CD14-positive monocyte (primary cell): ENCODE measurements at regions not wholly inside any gene's neighbourhood (a gene's known extent, or its start where the extent isn't known, plus 50 kb on each side); places are given as distances from the start of the nearest gene placed in this dataset.

Source experiments
- DNase-seq, 3 donors: peaks; one replicate each; pipeline ENCODE4 v3.0.0-alpha.2; 2011 to 2022
- H2AFZ ChIP-seq: 2 replicates; pipeline ENCODE4 v1.6.0; 2012; ENCODE audit warnings: mild to moderate bottlenecking, low read depth, low read length, inconsistent platforms; ENCODE audit not compliant: insufficient read depth, poor library complexity, severe bottlenecking
- H3K27ac ChIP-seq, 2 donors: 1 replicate in 1 of 2; 2 replicates in 1 of 2; pipeline ENCODE4 v1.5.1; 2012 to 2013; ENCODE audit warnings: low read length in 2 of 2, control low read depth in 1 of 2, inconsistent platforms in 1 of 2, low read depth in 1 of 2, mild to moderate bottlenecking in 1 of 2
- H3K27me3 ChIP-seq, 2 donors: one replicate each; pipeline versions ENCODE4 v1.6.0 to v1.6.1; 2011 to 2013; ENCODE audit warnings: low read length in 2 of 2; ENCODE audit not compliant: control insufficient read depth in 2 of 2, insufficient read depth in 2 of 2
- H3K36me3 ChIP-seq, 2 donors: replicated peaks in 1 of 2; 1 replicate in 1 of 2; 2 replicates in 1 of 2; pipeline versions ENCODE4 v1.5.1 to v1.6.1; 2012 to 2013; ENCODE audit warnings: low read length in 2 of 2, control low read depth in 1 of 2, inconsistent platforms in 1 of 2, mild to moderate bottlenecking in 1 of 2; ENCODE audit not compliant: insufficient read depth in 2 of 2, control insufficient read depth in 1 of 2
- H3K4me1 ChIP-seq, 2 donors: 1 replicate in 1 of 2; 2 replicates in 1 of 2; pipeline versions ENCODE4 v1.5.1 to v1.6.1; 2012 to 2013; ENCODE audit warnings: low read length in 2 of 2, control low read depth in 1 of 2, inconsistent platforms in 1 of 2, mild to moderate bottlenecking in 1 of 2, moderate library complexity in 1 of 2; ENCODE audit not compliant: insufficient read depth in 2 of 2, control insufficient read depth in 1 of 2
- H3K4me2 ChIP-seq: replicated peaks from 2 replicates; pipeline ENCODE3; 2012; ENCODE audit warnings: low read length, moderate library complexity, mild to moderate bottlenecking; ENCODE audit not compliant: poor library complexity, severe bottlenecking; ENCODE audit errors: extremely low read depth
- H3K4me3 ChIP-seq, 3 experiments: fragments of 200-600 bp in 1 of 3; sonication (generic) in 1 of 3; replicated peaks in 1 of 3; 1 replicate in 2 of 3; 2 replicates in 1 of 3; pipeline ENCODE4 v1.5.1; 2011 to 2013; ENCODE audit warnings: low read length in 3 of 3, mild to moderate bottlenecking in 3 of 3, control low read depth in 2 of 3, low read depth in 2 of 3, inconsistent platforms in 1 of 3, moderate library complexity in 1 of 3
- H3K79me2 ChIP-seq: 2 replicates; pipeline ENCODE4 v1.6.0; 2012; ENCODE audit warnings: mild to moderate bottlenecking, control low read depth, inconsistent platforms, low read length, moderate library complexity; ENCODE audit not compliant: insufficient read depth
- H3K9ac ChIP-seq: 2 replicates; pipeline ENCODE4 v1.6.0; 2017; ENCODE audit warnings: low read length, mild to moderate bottlenecking; ENCODE audit not compliant: insufficient read depth, poor library complexity, severe bottlenecking
- H3K9me3 ChIP-seq, 2 donors: replicated peaks in 1 of 2; 1 replicate in 1 of 2; 2 replicates in 1 of 2; pipeline versions ENCODE4 v1.5.1 to v1.6.1; 2012 to 2013; ENCODE audit warnings: low read length in 2 of 2, control low read depth in 1 of 2; ENCODE audit not compliant: control insufficient read depth in 1 of 2, insufficient read depth in 1 of 2
- H4K20me1 ChIP-seq: 2 replicates; pipeline ENCODE4 v1.6.0; 2012; ENCODE audit warnings: mild to moderate bottlenecking, low read length, control low read depth, moderate library complexity; ENCODE audit not compliant: insufficient read depth
- H3K27ac Mint-ChIP-seq, 7 donors: one replicate each; pipeline ENCODE4 v1.8.0; 2020; ENCODE audit warnings: mild to moderate bottlenecking in 7 of 7, mixed read lengths in 7 of 7, moderate library complexity in 6 of 7, inconsistent platforms in 2 of 7
- H3K27me3 Mint-ChIP-seq, 3 donors: one replicate each; pipeline ENCODE4 v1.8.0; 2021 to 2022; ENCODE audit warnings: low read depth in 3 of 3, mild to moderate bottlenecking in 3 of 3, mixed read lengths in 3 of 3, moderate library complexity in 3 of 3, inconsistent platforms in 1 of 3
- H3K36me3 Mint-ChIP-seq, 2 donors: one replicate each; pipeline ENCODE4 v1.8.0; 2020; ENCODE audit warnings: mixed read lengths in 2 of 2, inconsistent platforms in 1 of 2, mild to moderate bottlenecking in 1 of 2
- H3K4me1 Mint-ChIP-seq: one replicate; pipeline ENCODE4 v1.8.0; 2020; ENCODE audit warnings: mild to moderate bottlenecking, mixed read lengths
- H3K4me3 Mint-ChIP-seq, 2 donors: one replicate each; pipeline ENCODE4 v1.8.0; 2020; ENCODE audit warnings: mild to moderate bottlenecking in 2 of 2, mixed read lengths in 2 of 2, moderate library complexity in 1 of 2
- H3K9me3 Mint-ChIP-seq, 7 donors: one replicate each; pipeline ENCODE4 v1.8.0; 2020 to 2022; ENCODE audit warnings: mixed read lengths in 7 of 7, mild to moderate bottlenecking in 6 of 7, moderate library complexity in 6 of 7, inconsistent platforms in 2 of 7
- CTCF ChIP-seq: fragments of 200-600 bp; IDR thresholded peaks from one replicate; pipeline ENCODE4 v1.8.0; 2022; ENCODE audit warnings: antibody characterized with exemption, mild to moderate bottlenecking
- WGBS: methylation state at CpG from one replicate; pipeline ENCODE4 v1.1.5; 2013; ENCODE audit warnings: missing lambda C conversion rate; ENCODE audit not compliant: insufficient coverage; 5-methylcytosine and 5-hydroxymethylcytosine counted together
- intact Hi-C, 2 donors: fragments of 100-400 bp; cut with micrococcal nuclease; formaldehyde crosslinking; loops; one replicate each; pipeline versions ENCODE4 v1.15.0 to v1.15.1; 2023

GRCh38 chr20:4559906-4560305, 126.3 kb upstream of the PRNP start:
- Histone ChIP-seq H2AFZ (no peak overlapping the region), H3K4me3 (no peak overlapping the region), H3K27me3 (peaks cover 7 to 14% of the 10 kb centered on the region in 2 donors), H3K9me3 (no peaks in the 10 kb centered on the region), H3K4me1 (no peaks in the 10 kb centered on the region), H3K4me2 (no peak overlapping the region), H3K79me2 (no peaks in the 10 kb centered on the region), H3K9ac (no peak overlapping the region), H4K20me1 (no peaks in the 10 kb centered on the region), H3K27ac (no peak overlapping the region), H3K36me3 (no peaks in the 10 kb centered on the region)
- Mint-ChIP-seq H3K27ac (no peak overlapping the region), H3K36me3 (no peaks in the 10 kb centered on the region), H3K4me3 (no peak overlapping the region), H3K4me1 (no peaks in the 10 kb centered on the region), H3K9me3 (peaks cover 0 to 4% (median 1%) of the 10 kb centered on the region in 7 donors), H3K27me3 (peaks cover 11 to 23% (median 17%) of the 10 kb centered on the region in 3 donors)
- intact Hi-C loops = no loop called here
- DNase-seq = no peak
- no peak for TF ChIP-seq CTCF
- WGBS = 88% methylated on average over 1 of the region's 2 CpGs

GRCh38 chr20:4559106-4559505, 127.2 kb upstream of the PRNP start:
- TF ChIP-seq CTCF = no peak
- no peak for DNase-seq
- H3K4me1 Mint-ChIP-seq = no peaks in the 10 kb centered on the region
- Histone ChIP-seq H3K4me3 (no peak overlapping the region), H3K27ac (no peak overlapping the region), H3K36me3 (no peaks in the 10 kb centered on the region), H2AFZ (no peak overlapping the region), H3K9me3 (no peaks in the 10 kb centered on the region), H3K79me2 (no peaks in the 10 kb centered on the region), H3K4me2 (no peak overlapping the region), H3K27me3 (peaks cover 7 to 14% of the 10 kb centered on the region in 2 donors), H3K4me1 (no peaks in the 10 kb centered on the region), H3K9ac (no peak overlapping the region), H4K20me1 (no peaks in the 10 kb centered on the region)
- peaks cover 9 to 20% (median 12%) of the 10 kb centered on the region in 3 donors for H3K27me3 Mint-ChIP-seq
- H3K9me3 Mint-ChIP-seq = peaks cover 0 to 2% (median 1%) of the 10 kb centered on the region in 7 donors
- no peaks in the 10 kb centered on the region for H3K36me3 Mint-ChIP-seq
- intact Hi-C loops = no loop called here
- no peak overlapping the region for H3K4me3 Mint-ChIP-seq
- H3K27ac Mint-ChIP-seq = no peak overlapping the region
